ENCODE measurements at regions not wholly inside any gene's neighbourhood (a gene's known extent, or its start where the extent isn't known, plus 50 kb on each side); places are given as distances from the start of the nearest gene placed in this dataset.
A peak's percentile ranks its signal among the peaks of the same experiment; 100 is the strongest.

DNA sequence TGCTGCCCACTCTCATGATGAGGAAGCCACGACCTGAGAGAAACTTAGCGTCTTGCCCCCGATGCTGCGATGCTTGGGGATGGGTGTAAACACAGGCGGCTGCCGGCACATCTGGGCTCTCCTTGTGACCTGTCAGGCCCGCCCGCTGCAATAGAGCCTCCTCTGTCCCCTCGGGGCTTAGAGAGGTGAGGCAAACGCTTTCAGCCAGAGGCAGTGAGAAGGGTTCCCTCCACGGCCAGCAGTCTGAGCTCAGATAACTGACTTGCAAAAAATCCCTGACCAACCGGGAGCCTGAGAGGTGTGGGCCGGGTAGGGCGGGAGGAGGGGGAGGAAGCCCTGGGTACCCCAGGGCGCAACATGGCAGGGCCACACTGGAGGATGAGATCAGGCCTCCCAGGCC, 260.6 kb downstream of the C16orf95 start:
- DNase-seq (ENCODE audit: extremely low read depth in 1 of 2, low read depth in 1 of 2), result no peak

DNA sequence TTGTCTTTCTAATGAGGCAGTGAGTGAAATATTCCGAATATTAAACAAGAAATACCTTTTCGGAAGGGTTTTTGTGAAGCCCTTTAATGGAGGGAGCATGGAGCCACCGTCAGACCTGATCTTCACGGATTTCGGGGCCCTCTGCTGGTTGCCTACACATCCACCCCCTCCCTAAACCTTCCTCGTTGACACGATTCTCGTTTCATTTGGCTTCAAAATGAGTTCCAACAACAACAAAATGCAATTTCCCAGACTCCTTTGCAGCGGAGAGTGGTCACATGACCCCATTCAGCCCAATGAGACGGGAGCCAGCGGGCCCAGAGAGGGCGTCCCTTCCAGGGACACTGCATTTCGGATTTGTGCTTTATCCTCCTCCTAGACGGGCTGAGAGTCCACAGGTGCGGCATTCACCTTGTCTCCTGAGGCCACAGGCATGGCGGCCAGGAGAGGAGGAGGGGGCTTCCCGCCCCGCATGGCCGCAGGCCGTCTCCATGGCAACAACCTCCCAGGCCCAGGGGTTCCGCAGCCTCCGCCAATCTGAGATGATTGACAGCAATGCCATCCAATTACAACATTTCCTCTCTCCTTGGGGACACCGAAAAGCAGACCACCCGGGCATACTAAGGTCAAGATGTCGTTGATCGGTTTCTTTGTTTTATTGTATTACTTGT, 259.8 kb downstream of the C16orf95 start:
- no peak for DNase-seq (ENCODE audit: extremely low read depth in 1 of 2, low read depth in 1 of 2)

DNA sequence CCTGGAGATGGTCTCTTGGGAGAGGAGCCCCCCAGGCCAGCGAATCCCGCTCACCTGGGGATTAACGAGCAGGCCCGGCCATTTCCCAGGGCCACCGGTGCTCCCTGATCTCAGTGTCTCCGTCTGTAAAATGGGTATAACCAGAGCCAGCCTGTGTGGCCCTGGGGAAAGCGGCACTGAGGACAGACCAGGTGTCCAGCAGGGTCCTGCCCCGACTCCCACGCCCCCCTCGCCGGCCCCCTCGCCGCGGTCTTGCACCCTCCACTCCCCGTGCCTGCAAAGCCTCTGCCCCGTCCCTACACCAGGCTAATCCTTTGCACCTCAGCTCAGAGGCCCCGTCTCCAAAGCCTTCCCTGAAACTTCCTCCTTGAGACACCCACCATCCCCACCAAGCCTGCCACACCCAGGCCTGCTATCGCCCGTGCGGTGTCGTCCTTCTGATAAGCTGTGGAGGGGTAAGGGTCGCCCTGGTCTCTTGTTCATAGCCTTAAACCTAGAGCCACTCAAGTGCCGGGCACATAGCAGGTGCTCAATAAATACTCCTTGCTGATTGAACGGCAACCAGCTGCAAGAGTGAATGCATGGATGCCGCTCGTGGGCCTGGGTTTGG, 259.1 kb downstream of the C16orf95 start:
- no peak for DNase-seq (ENCODE audit: extremely low read depth in 1 of 2, low read depth in 1 of 2)

DNA sequence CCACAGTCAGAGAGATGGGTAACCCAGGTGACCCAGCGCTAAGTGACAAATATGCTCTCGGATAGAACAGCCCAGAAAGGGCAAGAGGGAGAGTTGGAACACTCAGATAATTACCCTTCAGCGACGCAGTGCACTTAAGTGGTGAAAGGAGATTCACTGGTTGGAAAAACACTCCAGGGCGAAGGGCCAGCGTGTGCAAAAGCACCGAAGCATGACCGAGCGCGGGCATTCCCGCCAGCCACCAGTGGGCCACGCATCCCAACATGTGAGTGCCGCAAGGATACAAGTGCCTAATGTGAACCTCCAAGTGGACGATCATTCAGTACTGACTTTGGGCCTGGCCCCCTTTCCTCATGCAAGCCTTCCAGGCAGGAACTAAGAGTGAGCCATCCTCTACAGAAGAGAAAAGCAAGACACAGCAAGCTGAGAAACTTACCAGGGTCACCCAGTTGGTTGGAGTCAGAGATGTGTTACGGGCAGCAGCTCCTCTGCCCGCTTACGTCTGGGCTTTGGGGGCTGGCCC, 258.4 kb downstream of the C16orf95 start:
- no peak for DNase-seq (ENCODE audit: extremely low read depth in 1 of 2, low read depth in 1 of 2)

DNA sequence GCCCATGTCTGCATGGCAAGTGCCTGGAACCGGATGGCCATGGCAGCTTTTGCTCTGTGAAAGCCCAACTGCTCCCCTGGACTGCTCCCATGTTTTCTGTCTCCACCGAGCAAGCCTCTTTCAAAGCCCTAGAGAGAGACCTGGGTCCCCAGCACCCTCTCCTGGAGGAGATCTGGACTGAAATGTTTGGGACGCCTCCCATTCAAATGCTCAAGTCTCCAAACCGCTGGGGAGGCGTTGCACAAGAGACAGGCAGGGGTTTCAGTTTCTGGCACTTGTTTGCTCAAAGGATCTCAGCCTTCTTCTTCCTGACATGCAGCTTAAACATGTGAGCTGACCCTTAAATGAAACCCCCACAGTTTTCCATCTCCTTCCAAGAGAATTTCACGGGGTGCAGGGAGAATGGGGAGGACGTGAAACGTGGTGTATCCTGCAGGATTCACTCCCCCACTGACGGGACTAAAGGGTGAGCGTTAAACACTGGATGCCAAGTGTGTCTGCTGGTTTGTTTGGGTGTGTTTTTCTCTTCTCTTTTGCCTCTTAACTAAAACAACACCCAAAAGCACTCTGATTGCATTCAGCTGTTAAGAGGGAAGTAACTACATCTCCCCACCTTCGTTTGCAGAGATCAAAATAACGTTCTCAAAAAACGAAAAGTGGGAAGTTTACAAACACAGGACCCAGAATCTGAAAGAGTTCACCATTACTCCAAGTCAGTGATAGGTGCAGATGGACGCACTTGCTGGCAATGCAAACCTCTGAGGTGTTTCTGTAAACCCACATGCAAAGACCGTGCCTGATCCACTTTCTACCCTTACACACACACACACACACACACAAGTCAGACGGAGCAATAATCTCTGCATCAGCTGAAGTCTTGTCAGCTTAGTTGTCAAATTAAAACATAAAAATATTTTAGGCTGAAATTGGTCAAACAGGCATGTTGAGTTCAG, 256.9 kb downstream of the C16orf95 start:
- DNase-seq (ENCODE audit: extremely low read depth in 1 of 2, low read depth in 1 of 2), result no peak

DNA sequence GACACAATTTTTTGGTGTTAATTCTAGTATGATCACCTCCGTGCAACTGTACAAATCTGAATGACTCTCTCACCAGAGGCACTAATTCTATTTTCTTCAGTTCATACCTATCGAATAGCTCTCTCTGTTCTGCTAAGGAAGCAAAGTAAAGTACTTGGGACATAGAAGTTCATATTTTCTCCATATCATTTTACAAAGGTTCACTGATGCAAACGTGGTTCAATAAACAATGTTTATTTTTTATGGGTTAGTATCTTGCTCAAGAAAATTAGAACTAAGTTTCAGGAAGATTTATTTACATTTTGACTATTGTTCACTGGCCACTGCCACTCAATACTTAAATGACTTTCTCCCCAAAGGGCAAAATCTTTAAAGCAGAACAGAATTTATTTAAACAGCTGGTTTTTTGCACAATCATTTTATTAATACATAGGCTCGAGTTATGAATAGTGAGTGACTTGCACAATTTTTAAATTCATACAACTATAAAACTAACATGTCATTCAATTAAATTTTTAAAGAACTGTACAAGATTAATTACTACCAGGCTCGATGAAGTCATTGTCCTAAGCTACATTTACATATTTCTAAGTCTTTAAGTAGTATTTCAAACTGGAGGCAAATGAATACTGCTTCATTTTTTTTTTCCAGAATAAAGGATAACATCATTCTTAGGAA, 255.8 kb downstream of the C16orf95 start:
- no peak for DNase-seq (ENCODE audit: extremely low read depth in 1 of 2, low read depth in 1 of 2)

DNA sequence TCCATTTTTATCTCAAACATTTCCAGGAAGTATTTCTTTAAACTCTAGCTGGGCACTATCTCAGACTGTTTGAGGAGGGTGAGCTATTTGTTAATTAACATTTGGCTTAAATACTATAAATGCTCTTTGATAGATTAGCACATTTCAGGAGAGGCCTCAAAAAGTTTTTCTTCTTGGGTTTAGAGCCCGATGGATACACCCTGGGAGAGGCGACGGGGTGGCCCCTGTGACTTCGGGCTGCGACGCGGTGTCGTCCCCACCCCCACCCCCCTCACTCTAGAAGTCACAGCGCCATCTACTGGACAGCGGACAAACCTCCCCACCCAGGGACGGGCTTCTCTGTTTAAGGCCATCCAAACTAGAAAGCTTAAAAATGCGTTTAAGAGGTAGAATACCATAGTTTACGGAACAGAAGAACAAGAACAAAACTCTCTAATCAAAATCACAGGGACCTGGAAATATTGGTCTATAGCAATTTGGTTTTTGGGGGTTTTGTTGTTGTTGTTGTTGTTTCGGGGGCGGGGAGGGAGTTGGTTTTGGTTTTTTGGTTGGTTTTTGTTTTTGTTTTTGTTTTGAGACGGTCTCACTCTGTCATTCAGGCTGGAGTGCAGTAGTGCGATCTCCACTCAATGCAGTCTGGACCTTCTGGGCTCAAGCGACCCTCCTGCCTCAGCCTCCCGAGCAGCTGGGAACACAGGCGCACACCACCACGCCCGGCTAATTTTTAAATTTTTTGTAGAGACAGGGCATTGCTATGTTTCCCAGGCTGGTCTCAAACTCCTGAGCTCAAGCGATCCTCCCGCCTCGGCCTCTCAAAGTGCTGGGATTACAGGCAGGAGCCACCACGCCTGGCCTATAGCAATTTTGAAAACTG, 254.4 kb downstream of the C16orf95 start:
- DNase-seq (ENCODE audit: extremely low read depth in 1 of 2, low read depth in 1 of 2), result peak; percentile 3 to 25

DNA sequence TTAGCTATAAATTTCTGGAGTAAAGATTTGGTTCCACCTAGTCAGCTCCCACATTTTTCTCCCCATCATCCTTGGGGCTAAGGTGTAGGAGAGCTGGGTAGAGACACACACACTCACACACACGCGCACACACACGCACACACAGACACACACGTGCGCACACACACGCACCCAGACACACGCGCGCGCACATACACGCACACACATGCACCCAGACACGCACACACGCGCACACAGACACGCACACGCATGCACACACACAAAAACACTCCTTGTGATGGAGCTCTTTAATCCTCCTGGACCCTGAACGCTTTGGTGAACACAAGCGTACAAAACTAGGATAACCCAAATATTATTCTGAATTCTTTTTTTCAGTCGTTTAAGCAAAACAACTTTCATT, 253.6 kb downstream of the C16orf95 start:
- DNase-seq (ENCODE audit: extremely low read depth in 1 of 2, low read depth in 1 of 2), result no peak

DNA sequence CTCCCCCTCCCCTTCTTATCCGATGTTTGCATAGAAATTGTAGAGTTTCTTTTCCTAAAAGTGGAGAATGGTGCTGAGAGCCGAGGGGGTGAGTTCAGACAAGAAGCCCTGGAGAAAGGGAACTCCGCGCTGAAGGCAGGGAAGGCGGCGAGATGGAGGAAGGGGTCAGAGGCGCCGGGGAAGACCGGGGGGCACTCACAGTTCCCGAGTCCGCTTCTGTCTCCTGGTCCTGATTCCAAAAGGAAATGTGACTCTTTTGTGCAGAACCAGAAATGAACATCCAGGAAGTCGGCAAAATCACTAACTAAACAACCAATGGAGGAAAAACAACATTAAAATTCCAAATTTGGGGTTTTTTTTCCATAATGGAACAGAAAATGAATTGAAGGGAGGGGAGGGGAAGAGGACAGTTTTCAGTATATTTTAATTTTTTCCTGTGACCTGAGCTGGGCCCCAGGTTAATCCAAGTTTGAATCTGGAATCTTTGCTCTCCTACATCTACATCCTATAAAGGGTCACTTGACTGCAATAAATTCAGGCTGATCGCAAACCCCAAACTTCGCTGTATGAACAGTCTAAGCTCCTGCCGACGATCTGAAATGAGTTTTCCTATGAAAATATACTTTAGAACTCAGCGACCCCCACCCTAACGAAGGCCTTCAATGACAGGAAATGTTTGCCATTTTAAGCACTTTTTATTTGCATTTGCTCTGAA, 252.3 kb downstream of the C16orf95 start:
- no peak for DNase-seq (ENCODE audit: extremely low read depth in 1 of 2, low read depth in 1 of 2)

DNA sequence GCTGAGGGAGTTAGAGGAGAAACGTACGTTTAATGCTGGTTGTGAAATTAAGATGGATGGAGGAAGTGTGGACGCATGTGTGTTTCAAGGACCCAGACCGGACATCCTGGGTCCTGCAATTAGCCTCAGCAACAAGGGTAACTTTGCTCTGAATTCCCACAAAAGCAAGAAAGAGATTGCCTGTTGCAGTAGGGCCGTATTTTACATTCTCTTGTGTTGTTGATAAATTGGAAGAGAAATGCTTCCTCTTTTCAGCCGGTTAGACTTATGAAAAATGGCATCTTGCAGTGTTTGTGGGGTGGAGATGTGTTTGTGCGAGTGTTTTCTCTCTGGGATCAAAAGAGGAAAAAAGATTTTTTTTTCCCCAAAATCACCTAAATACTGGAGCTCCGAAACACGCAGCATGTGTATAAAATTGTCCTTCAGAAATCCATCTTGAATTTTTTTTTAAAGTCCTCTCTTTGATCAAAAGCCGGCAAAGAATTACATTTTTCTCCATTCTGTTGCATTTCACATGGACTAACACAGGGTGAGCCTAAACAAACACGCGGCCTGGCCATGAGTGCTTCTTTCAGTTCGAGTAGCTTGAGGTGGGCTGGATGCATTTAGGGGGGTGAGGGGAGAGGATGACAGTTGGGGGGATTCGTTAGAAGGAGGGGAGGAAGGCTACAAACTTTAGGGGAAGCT, 251.6 kb downstream of the C16orf95 start:
- no peak for DNase-seq (ENCODE audit: extremely low read depth in 1 of 2, low read depth in 1 of 2)

DNA sequence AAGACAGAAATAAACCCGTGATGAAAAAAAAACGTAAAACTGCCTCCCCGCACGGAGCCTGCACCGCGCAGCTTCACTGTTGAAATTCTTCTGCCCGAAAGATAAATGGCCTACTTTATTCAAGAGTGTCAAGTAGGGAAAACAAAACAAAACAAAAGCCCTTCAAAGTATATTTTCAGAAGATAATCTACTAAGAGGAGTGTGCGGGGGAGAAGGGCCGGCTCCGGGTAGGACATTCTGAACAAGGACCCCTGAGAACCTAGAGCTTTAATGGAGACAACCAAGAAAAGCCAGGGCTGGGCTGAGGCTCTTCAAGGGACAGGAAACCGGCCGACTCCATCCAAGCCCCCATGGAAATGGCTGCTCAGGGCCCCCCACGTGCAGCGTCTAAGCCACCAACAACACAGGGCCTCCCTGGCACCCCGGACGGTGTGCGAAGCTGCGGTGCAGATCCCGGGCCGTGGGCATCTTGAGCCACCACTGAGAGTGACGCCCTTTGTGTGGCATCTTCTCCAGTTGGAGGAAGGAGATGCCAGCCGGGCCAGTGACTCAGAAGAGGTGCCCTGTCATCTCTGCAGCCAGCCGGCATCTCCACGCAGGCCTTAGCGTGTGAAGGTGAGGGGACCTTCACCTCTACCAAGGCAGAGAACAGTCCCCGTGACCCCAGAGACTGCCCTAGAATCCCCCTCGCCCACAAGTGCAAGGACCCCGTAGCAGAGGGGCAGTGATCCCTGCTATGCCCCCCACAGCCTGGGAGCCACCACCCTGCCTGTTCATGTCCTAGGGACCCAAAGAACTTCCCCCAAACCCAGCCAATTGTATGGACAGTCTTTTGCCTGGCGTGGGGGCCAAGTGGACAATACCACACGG, 250.8 kb downstream of the C16orf95 start:
- no peak for DNase-seq (ENCODE audit: extremely low read depth in 1 of 2, low read depth in 1 of 2)

DNA sequence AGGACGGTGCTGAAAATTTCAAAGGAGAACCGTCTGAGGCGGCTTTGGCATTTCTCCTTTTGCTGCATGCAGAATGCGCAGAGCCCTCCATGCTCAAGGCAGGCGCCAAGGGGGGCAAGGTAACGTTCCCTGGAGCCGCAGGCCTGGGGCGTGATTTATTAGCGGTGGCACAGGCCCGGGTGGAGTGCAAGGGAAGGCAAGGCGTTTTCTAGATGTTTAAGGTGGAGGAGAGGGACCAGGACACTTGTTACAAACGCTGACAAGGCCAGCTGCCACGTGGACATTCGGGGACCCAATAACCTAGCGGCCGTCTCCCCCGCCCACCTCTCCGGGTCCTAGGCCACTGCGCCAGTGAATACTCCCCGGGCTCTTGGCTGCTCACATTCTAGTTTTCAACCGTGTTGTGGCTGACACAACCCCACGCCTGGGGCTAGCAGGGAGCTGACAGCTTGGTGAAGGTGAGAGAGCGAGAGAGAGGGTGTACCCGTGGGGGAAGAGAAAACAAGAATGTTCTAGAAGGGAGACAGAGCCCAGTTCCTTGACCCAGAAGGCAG, 250.1 kb downstream of the C16orf95 start:
- no peak for DNase-seq (ENCODE audit: extremely low read depth in 1 of 2, low read depth in 1 of 2)

DNA sequence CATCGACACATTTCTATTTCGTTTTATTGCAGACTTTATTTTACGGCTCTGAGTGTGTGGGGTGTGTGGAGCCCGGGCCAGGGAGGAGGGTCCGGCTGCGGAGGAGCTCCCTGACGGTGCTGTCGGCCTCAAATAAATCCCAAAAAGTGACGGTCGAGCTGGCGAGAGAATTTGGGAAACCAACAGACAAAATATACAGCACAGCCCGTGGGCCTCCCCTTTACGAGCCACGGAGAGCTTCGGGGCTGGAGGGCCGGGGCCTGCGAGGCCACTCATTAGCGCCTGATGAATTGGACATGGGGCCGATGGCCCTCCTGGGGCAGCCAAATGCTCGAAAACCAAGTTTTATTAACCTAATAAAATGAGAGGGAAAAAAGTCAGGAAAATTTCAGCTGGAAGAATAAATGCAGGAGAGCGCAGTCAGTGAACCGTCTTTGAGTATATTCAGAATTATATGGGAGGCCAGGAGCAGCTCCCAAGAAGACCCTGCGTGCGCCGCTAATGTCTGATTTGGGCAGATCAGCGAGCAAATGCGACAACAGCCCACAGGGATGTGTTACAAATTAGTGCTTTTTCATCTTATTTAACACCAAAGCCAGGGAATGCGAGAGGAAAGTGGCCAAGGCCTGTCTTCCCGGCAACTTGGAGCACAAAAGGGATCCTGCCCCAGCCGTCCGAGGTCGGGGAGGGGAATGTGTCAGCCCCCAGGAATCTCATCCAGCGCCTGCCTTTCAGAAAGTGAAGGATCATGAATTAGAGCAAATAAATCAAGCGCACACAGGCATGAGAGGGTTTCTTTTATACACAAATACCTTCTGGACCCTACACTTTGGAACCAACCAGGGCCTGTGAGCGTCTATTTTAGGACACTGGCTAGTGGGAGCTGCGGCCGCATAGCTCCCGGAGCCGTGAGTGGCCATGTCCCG, 249.1 kb downstream of the C16orf95 start:
- DNase-seq (ENCODE audit: extremely low read depth in 1 of 2, low read depth in 1 of 2), result no peak

DNA sequence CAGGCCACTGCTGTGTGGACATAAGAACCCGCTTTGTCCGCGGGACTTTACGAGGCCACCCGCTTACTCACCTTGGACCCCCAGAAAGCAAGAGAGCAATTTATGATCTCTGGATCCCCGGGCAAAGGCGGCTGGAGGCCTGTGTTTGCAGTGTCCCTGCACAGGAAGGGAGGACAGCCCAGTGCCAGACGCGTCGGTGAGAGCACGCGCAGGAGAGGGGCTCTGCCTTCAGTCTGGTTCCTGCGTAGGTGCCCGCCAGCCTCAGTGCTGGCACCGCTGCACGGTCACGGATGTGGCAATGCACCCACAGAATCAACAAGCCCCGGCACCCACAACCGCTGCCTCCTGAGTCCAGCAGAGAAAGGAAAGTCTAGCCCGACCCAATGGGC, 248.4 kb downstream of the C16orf95 start:
- DNase-seq (ENCODE audit: extremely low read depth in 1 of 2, low read depth in 1 of 2), result no peak

DNA sequence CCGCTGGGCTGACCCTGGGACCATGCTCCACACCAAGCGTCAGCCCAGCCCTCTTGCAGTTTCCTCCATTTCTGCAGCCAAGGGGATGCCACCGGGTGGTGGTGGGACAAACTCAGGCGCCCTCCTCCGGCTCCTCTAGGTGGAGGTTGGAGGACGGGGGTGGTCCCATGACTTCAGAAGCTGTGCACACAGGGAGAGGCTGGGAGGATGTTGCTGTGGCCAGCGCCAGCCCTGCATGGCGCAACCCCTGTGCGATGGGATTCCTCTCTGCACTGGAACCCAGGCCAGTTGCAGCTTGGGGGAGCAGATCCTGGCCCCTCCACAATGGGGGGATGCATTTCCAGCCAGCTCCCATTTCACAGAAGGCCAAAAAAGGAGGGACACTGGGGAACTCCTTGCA, 246.5 kb downstream of the C16orf95 start:
- no peak for DNase-seq (ENCODE audit: extremely low read depth in 1 of 2, low read depth in 1 of 2)

DNA sequence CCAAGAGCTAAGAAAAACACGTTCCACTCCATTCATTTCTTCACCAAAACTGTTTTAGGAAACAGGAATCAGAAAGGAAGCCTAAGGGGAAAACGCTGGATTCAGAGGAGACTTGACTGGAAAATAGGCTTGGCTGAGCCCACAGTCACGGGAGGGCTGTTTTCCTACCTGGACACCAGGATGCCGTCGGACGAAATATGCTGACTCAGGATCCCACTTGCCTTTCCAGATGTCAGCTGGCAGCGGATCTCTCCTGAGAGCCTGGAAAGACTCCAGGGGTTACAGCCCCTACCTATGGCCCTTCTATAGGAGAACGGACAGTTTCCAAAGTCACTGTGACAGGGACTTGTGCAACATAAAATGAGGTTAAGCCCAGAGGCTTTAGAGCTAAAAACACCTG, 245.1 kb downstream of the C16orf95 start:
- no peak for DNase-seq (ENCODE audit: extremely low read depth in 1 of 2, low read depth in 1 of 2)

Measured in activated CD8-positive, alpha-beta memory T cell treated with anti-CD3 and anti-CD28 coated beads for 1 hour (primary cell).